ENCODE measurements at regions not wholly inside any gene's neighbourhood (a gene's known extent, or its start where the extent isn't known, plus 50 kb on each side); places are given as distances from the start of the nearest gene placed in this dataset.

- no peak for DNase-seq (ENCODE audit: extremely low read depth, low read depth)
- TF ChIP-seq CTCF (IDR thresholded peaks at IDR 0.05; ENCODE audit: low read depth, low read length): no peak
Measured at GRCh38 chr3:76949462-76949861, 90.4 kb upstream of the ROBO2 start.

GRCh38 chr3:76950590-76950989 lies 89.3 kb upstream of the ROBO2 start:
- no peak for TF ChIP-seq CTCF (IDR thresholded peaks at IDR 0.05; ENCODE audit: low read depth, low read length)

GRCh38 chr3:76954412-76954811 lies 85.5 kb upstream of the ROBO2 start:
- no peak for DNase-seq (ENCODE audit: extremely low read depth, low read depth)
- no peak for TF ChIP-seq CTCF (IDR thresholded peaks at IDR 0.05; ENCODE audit: low read depth, low read length)

More at GRCh38 chr3:76950590-76950989, 89.3 kb upstream of the ROBO2 start:
- DNase-seq (ENCODE audit: extremely low read depth, low read depth): no peak

- no peak for DNase-seq (ENCODE audit: extremely low read depth, low read depth)
- no peak for TF ChIP-seq CTCF (IDR thresholded peaks at IDR 0.05; ENCODE audit: low read depth, low read length)
Measured at GRCh38 chr3:76958274-76958673, 81.6 kb upstream of the ROBO2 start.

- TF ChIP-seq CTCF (IDR thresholded peaks at IDR 0.05; ENCODE audit: low read depth, low read length): no peak
- DNase-seq (ENCODE audit: extremely low read depth, low read depth): no peak
Measured at GRCh38 chr3:76958861-76959260, 81.0 kb upstream of the ROBO2 start.

- DNase-seq (ENCODE audit: extremely low read depth, low read depth): no peak
- no peak for TF ChIP-seq CTCF (IDR thresholded peaks at IDR 0.05; ENCODE audit: low read depth, low read length)
Measured at GRCh38 chr3:76961284-76961683, 78.6 kb upstream of the ROBO2 start.

GRCh38 chr3:76965122-76965725 lies 74.7 kb upstream of the ROBO2 start:
- TF ChIP-seq CTCF (IDR thresholded peaks at IDR 0.05; ENCODE audit: low read depth, low read length): no peak
- no peak for DNase-seq (ENCODE audit: extremely low read depth, low read depth)

All from AG09319 (cell line).